ENCODE measurements at regions not wholly inside any gene's neighbourhood (a gene's known extent, or its start where the extent isn't known, plus 50 kb on each side); places are given as distances from the start of the nearest gene placed in this dataset.
A peak's percentile ranks its signal among the peaks of the same experiment; 100 is the strongest.

- POLR2A ChIA-PET: no interaction called here
- CTCF ChIA-PET: interaction anchor here (0.7 kb wide), 1 partner anchor 191 kb away, joined by 3 read pairs; no protein-coding TSS in a partner anchor
- no peak overlapping the region for H3K9ac ChIP-seq
Observed at GRCh38 chr4:29081234-29081955, 1638.8 kb upstream of the PCDH7 start.

More at GRCh38 chr4:29081234-29081955, 1638.8 kb upstream of the PCDH7 start:
- no peaks in the 10 kb centered on the region for H3K4me1 ChIP-seq (ENCODE audit: control insufficient read depth in 1 of 2, insufficient read depth in 2 of 2, low read depth in 1 of 2, low read length in 1 of 2)
- no peak overlapping the region for H2AFZ ChIP-seq (ENCODE audit: low read depth)
- H3K4me2 ChIP-seq: no peak overlapping the region
- no peaks in the 10 kb centered on the region for H3K9me3 ChIP-seq
- TF ChIP-seq SMC3 (IDR thresholded peaks at IDR 0.05; ENCODE audit: low read depth, low read length): no peak
- no peak for TF ChIP-seq REST (IDR thresholded peaks at IDR 0.05; ENCODE audit: low read depth, low read length)
- peak; percentile 45; the same call in 1 of the 2 replicates for TF ChIP-seq RAD21 (IDR thresholded peaks at IDR 0.05; ENCODE audit: low read length)
- peak; percentile 69 for TF ChIP-seq CTCF (IDR thresholded peaks at IDR 0.05)
- no peak for TF ChIP-seq USF2 (IDR thresholded peaks at IDR 0.05; ENCODE audit: borderline replicate concordance, low read depth, low read length)
- TF ChIP-seq SIN3A (IDR thresholded peaks at IDR 0.05; ENCODE audit: borderline replicate concordance, low read depth, low read length): no peak
- no peak for TF ChIP-seq MEF2A (IDR thresholded peaks at IDR 0.05; ENCODE audit: borderline replicate concordance, low read depth)
- H3F3A ChIP-seq (replicated peaks; ENCODE audit: insufficient read depth): no peaks in the 10 kb centered on the region
- H3K27me3 ChIP-seq (ENCODE audit: insufficient read depth): no peaks in the 10 kb centered on the region
- no peak overlapping the region for H3K27ac ChIP-seq (ENCODE audit: low read depth in 2 of 2, low read length in 1 of 2)
- H4K20me1 ChIP-seq (ENCODE audit: insufficient read depth): no peaks in the 10 kb centered on the region
- H3K36me3 ChIP-seq (replicated peaks in 1 of 2; ENCODE audit: control insufficient read depth in 1 of 2, insufficient read depth in 2 of 2, low read length in 1 of 2): no peaks in the 10 kb centered on the region
- H3K9me2 ChIP-seq: no peaks in the 10 kb centered on the region
- 5% methylated on average over 5 of the region's 5 CpGs for WGBS (ENCODE audit: low lambda C conversion rate)
- DNase-seq: no peak
- H3K79me2 ChIP-seq (ENCODE audit: insufficient read depth): no peaks in the 10 kb centered on the region
- H3K4me3 ChIP-seq (ENCODE audit: low read depth in 2 of 2, low read length in 1 of 2): no peak overlapping the region

Data from SK-N-SH (cell line).